ENCODE measurements at regions not wholly inside any gene's neighbourhood (a gene's known extent, or its start where the extent isn't known, plus 50 kb on each side); places are given as distances from the start of the nearest gene placed in this dataset.

DNA sequence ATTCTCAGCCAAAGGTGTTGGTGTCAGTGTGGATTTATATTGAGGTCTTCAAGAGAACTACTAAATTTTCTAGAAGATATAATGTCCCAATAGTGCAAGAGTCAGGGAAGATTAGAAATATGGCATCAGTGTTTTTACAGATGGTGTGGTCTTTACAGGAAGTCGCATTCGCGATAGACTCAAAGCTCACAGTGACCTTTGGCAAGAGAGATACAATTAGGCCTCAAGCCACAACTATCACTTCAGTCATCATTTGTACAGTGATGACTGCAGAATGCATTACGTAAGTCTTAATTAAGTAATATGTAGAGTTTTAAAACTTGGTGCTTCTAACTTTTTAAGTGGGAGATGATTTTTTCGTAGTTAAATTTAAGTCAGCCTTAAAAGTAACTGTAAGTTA lies 237.2 kb upstream of the FSTL5 start:
- TF ChIP-seq, protein P1, sequence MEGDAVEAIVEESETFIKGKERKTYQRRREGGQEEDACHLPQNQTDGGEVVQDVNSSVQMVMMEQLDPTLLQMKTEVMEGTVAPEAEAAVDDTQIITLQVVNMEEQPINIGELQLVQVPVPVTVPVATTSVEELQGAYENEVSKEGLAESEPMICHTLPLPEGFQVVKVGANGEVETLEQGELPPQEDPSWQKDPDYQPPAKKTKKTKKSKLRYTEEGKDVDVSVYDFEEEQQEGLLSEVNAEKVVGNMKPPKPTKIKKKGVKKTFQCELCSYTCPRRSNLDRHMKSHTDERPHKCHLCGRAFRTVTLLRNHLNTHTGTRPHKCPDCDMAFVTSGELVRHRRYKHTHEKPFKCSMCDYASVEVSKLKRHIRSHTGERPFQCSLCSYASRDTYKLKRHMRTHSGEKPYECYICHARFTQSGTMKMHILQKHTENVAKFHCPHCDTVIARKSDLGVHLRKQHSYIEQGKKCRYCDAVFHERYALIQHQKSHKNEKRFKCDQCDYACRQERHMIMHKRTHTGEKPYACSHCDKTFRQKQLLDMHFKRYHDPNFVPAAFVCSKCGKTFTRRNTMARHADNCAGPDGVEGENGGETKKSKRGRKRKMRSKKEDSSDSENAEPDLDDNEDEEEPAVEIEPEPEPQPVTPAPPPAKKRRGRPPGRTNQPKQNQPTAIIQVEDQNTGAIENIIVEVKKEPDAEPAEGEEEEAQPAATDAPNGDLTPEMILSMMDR (IDR thresholded peaks at IDR 0.05; ENCODE audit: insufficient read depth, low read length, poor library complexity, severe bottlenecking) = no peak
- TF ChIP-seq EZH2phosphoT487 (conservative IDR thresholded peaks at IDR 0.05; ENCODE audit: low read length) = no peak

Data from SU-DHL-6 (cell line).